Neural cell (in vitro differentiated cells): ENCODE measurements at regions not wholly inside any gene's neighbourhood (a gene's known extent, or its start where the extent isn't known, plus 50 kb on each side); places are given as distances from the start of the nearest gene placed in this dataset.

Experiments
- H2AFZ ChIP-seq: fragments of 200-600, 300-800 bp; sonication (generic), shearing (Covaris generic); 2 replicates; pipeline ENCODE4 v1.6.0; 2014; ENCODE audit warnings: low read depth, mild to moderate bottlenecking, antibody characterized with exemption, low read length, moderate library complexity
- H3F3A ChIP-seq: fragments of 200-600 bp; shearing (Covaris generic); 2 replicates; pipeline ENCODE4 v1.6.1; 2016; ENCODE audit warnings: mild to moderate bottlenecking, moderate library complexity, mixed read lengths, antibody characterized with exemption, low read length; ENCODE audit not compliant: insufficient read depth, poor library complexity, severe bottlenecking
- H3K27ac ChIP-seq: fragments of 200-600, 300-800 bp; sonication (generic), shearing (Covaris generic); 2 replicates; pipeline ENCODE4 v1.5.1; 2014; ENCODE audit warnings: mild to moderate bottlenecking, low read length, moderate library complexity
- H3K27me3 ChIP-seq: fragments of 300-800, 200-600 bp; sonication (generic), shearing (Covaris generic); 2 replicates; pipeline ENCODE4 v1.6.0; 2014; ENCODE audit warnings: mild to moderate bottlenecking, low read depth, low read length, moderate library complexity; ENCODE audit not compliant: insufficient read depth
- H3K36me3 ChIP-seq: fragments of 300-800, 200-600 bp; sonication (generic), shearing (Covaris generic); 2 replicates; pipeline ENCODE4 v1.5.1; 2014; ENCODE audit warnings: mild to moderate bottlenecking, antibody characterized with exemption, low read length, moderate library complexity; ENCODE audit not compliant: insufficient read depth
- H3K4me2 ChIP-seq: fragments of 300-800, 200-600 bp; sonication (generic), shearing (Covaris generic); 2 replicates; pipeline ENCODE4 v1.6.0; 2014; ENCODE audit warnings: mild to moderate bottlenecking, low read length
- H3K4me3 ChIP-seq: fragments of 300-800, 200-600 bp; sonication (generic), shearing (Covaris generic); 2 replicates; pipeline ENCODE4 v1.5.1; 2014; ENCODE audit warnings: mild to moderate bottlenecking, low read length, moderate library complexity
- H3K79me2 ChIP-seq: fragments of 200-600 bp; shearing (Covaris generic); replicated peaks from 2 replicates; pipeline ENCODE4 v1.6.0; 2014; ENCODE audit warnings: mild to moderate bottlenecking, low read length, moderate library complexity; ENCODE audit not compliant: insufficient read depth
- H3K9ac ChIP-seq: fragments of 300-800, 200-600 bp; sonication (generic), shearing (Covaris generic); 2 replicates; pipeline ENCODE4 v1.6.1; 2016; ENCODE audit warnings: mild to moderate bottlenecking, low read length, mixed read lengths
- H3K9me2 ChIP-seq: fragments of 200-600 bp; shearing (Covaris generic); 2 replicates; pipeline ENCODE4 v1.6.1; 2016; ENCODE audit warnings: mild to moderate bottlenecking, low read length, mixed read lengths; ENCODE audit not compliant: insufficient read depth
- H3K9me3 ChIP-seq: fragments of 200-600, 300-800 bp; sonication (generic), shearing (Covaris generic); 2 replicates; pipeline ENCODE4 v1.6.1; 2016; ENCODE audit warnings: mild to moderate bottlenecking, mixed run types, low read length, moderate library complexity, mixed read lengths
- H4K20me1 ChIP-seq: fragments of 200-600 bp; shearing (Covaris generic); 2 replicates; pipeline ENCODE4 v1.6.1; 2016; ENCODE audit warnings: mild to moderate bottlenecking, mixed run types; ENCODE audit not compliant: insufficient read depth
- CTCF ChIP-seq: fragments of 450-650 bp; IDR thresholded peaks from 2 replicates; pipeline ENCODE4 v1.5.1; 2014; ENCODE audit warnings: antibody characterized with exemption, mild to moderate bottlenecking, moderate library complexity; ENCODE audit not compliant: poor library complexity, severe bottlenecking
- EP300 ChIP-seq: fragments of 450-650 bp; conservative IDR thresholded peaks from 2 replicates; pipeline ENCODE4 v1.6.1; 2014; ENCODE audit warnings: antibody characterized with exemption, mild to moderate bottlenecking, moderate library complexity; ENCODE audit not compliant: poor library complexity, severe bottlenecking
- EZH2 ChIP-seq: fragments of 200-600, 300-800 bp; shearing (Covaris generic), sonication (generic); IDR thresholded peaks from 2 replicates; pipeline ENCODE4 v1.6.1; 2014; ENCODE audit warnings: antibody characterized with exemption, low read length, borderline replicate concordance, mild to moderate bottlenecking; ENCODE audit not compliant: insufficient read depth, poor library complexity, severe bottlenecking
- MXI1 ChIP-seq: fragments of 450-650 bp; conservative IDR thresholded peaks from 2 replicates; pipeline ENCODE4 v1.6.1; 2014; ENCODE audit warnings: antibody characterized with exemption, mild to moderate bottlenecking; ENCODE audit not compliant: poor library complexity, severe bottlenecking
- POLR2AphosphoS5 ChIP-seq: IDR thresholded peaks from 2 replicates; pipeline ENCODE4 v1.6.1; 2012
- RAD21 ChIP-seq: fragments of 450-650 bp; conservative IDR thresholded peaks from 2 replicates; pipeline ENCODE4 v1.6.1; 2014; ENCODE audit warnings: antibody characterized with exemption, mild to moderate bottlenecking, moderate library complexity
- SMC3 ChIP-seq: fragments of 450-650 bp; conservative IDR thresholded peaks from 2 replicates; pipeline ENCODE4 v1.6.1; 2014; ENCODE audit warnings: antibody characterized with exemption, mild to moderate bottlenecking, moderate library complexity; ENCODE audit not compliant: poor library complexity
- TAF1 ChIP-seq: IDR thresholded peaks from 2 replicates; pipeline ENCODE4 v1.6.1; 2012; ENCODE audit warnings: low read depth
- TF ChIP-seq, protein P1 (sequence below): IDR thresholded peaks from 2 replicates; pipeline ENCODE4 v1.6.1; 2012; ENCODE audit warnings: borderline replicate concordance

DNA sequence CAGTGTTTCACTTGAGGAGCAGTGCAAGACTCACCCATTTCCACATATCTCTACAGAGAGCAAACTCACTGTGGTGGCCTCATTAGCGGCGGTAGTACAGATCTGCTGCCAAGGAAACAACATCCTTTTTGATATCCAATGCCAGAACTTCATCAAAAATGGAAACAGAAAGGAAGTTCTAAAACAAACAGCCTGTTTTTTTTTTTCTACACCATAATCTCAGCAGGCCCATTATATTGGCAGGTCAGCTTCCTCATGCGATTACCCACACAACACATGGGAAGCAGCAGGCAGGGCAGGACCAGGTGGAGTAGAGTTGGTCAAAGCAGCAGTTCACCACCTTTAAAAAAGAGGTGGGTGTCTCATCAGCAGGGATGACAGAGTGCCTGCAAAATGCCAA lies 678.9 kb upstream of the CELF4 start:
- Histone ChIP-seq H4K20me1 (no peaks in the 10 kb centered on the region), H2AFZ (no peak overlapping the region), H3K9me2 (no peaks in the 10 kb centered on the region), H3K27ac (no peak overlapping the region), H3K4me2 (no peak overlapping the region), H3K4me3 (no peak overlapping the region), H3F3A (no peaks in the 10 kb centered on the region), H3K9me3 (no peaks in the 10 kb centered on the region), H3K9ac (no peak overlapping the region), H3K36me3 (no peaks in the 10 kb centered on the region), H3K79me2 (no peaks in the 10 kb centered on the region), H3K27me3 (no peaks in the 10 kb centered on the region)
- TF ChIP-seq TAF1 (no peak), RAD21 (no peak), MXI1 (no peak), CTCF (no peak), POLR2AphosphoS5 (no peak), EZH2 (no peak), EP300 (no peak), SMC3 (no peak)
- TF ChIP-seq, protein P1, sequence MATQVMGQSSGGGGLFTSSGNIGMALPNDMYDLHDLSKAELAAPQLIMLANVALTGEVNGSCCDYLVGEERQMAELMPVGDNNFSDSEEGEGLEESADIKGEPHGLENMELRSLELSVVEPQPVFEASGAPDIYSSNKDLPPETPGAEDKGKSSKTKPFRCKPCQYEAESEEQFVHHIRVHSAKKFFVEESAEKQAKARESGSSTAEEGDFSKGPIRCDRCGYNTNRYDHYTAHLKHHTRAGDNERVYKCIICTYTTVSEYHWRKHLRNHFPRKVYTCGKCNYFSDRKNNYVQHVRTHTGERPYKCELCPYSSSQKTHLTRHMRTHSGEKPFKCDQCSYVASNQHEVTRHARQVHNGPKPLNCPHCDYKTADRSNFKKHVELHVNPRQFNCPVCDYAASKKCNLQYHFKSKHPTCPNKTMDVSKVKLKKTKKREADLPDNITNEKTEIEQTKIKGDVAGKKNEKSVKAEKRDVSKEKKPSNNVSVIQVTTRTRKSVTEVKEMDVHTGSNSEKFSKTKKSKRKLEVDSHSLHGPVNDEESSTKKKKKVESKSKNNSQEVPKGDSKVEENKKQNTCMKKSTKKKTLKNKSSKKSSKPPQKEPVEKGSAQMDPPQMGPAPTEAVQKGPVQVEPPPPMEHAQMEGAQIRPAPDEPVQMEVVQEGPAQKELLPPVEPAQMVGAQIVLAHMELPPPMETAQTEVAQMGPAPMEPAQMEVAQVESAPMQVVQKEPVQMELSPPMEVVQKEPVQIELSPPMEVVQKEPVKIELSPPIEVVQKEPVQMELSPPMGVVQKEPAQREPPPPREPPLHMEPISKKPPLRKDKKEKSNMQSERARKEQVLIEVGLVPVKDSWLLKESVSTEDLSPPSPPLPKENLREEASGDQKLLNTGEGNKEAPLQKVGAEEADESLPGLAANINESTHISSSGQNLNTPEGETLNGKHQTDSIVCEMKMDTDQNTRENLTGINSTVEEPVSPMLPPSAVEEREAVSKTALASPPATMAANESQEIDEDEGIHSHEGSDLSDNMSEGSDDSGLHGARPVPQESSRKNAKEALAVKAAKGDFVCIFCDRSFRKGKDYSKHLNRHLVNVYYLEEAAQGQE: no peak

GRCh38 chr18:38243291-38243690 lies 677.7 kb upstream of the CELF4 start:
- H3K9me3 ChIP-seq: no peaks in the 10 kb centered on the region
- H3K9ac ChIP-seq: no peak overlapping the region
- H4K20me1 ChIP-seq: no peaks in the 10 kb centered on the region
- no peak overlapping the region for H3K27ac ChIP-seq
- no peak overlapping the region for H3K4me3 ChIP-seq
- H3K27me3 ChIP-seq: no peaks in the 10 kb centered on the region
- no peaks in the 10 kb centered on the region for H3K79me2 ChIP-seq
- no peaks in the 10 kb centered on the region for H3K36me3 ChIP-seq
- H3K9me2 ChIP-seq: no peaks in the 10 kb centered on the region
- no peak overlapping the region for H3K4me2 ChIP-seq
- no peak overlapping the region for H2AFZ ChIP-seq
- no peak for TF ChIP-seq EZH2
- TF ChIP-seq SMC3: no peak
- TF ChIP-seq, protein P1: no peak
- TF ChIP-seq POLR2AphosphoS5: no peak
- no peak for TF ChIP-seq RAD21
- TF ChIP-seq MXI1: no peak
- TF ChIP-seq CTCF: no peak
- no peak for TF ChIP-seq TAF1
- no peak for TF ChIP-seq EP300
- no peaks in the 10 kb centered on the region for H3F3A ChIP-seq
